ENCODE measurements at regions not wholly inside any gene's neighbourhood (a gene's known extent, or its start where the extent isn't known, plus 50 kb on each side); places are given as distances from the start of the nearest gene placed in this dataset.

DNA sequence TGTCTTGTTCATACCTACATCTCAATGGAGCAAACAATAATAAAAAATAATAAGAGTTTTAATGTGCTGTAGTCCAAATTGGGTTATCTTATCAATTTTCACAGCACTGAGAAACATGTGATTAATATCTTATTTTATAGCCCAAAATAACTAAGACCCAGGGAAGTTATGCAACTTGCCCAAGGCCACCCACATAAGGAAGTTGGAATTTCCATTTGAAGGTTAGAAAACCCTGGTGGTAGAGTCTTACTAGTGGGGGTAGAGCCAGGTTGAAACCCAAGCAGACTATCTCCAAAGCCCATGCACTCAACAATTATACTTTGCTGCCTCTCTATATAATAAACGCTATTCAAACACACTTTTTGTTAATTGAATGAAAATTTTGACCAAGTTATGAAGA lies 270.0 kb upstream of the CAND1 start:
- dilution Hi-C loops (cut with MboI; ENCODE audit: extremely low pct_ligation_motif_present, low sequenced_read_pairs), result no loop called here
- no peak for DNase-seq (ENCODE audit: low read depth, low spot score)
- Histone ChIP-seq H3K27me3 (ENCODE audit: control insufficient read depth, extremely low read depth, insufficient read depth, low read length) (no peaks in the 10 kb centered on the region), H3K9ac (ENCODE audit: control insufficient read depth, extremely low read depth, insufficient read depth, low read length) (no peak overlapping the region), H2AFZ (ENCODE audit: control insufficient read depth, low read length) (no peak overlapping the region), H3K4me1 (ENCODE audit: control insufficient read depth, extremely low read depth, insufficient read depth, low read length) (peaks cover 3% of the 10 kb centered on the region), H3K4me2 (ENCODE audit: control insufficient read depth, extremely low read depth, insufficient read depth, low read depth, low read length) (no peak overlapping the region), H3K36me3 (ENCODE audit: control insufficient read depth in 2 of 2, extremely low read depth in 1 of 2, insufficient read depth in 2 of 2, low read length in 2 of 2) (no peaks in the 10 kb centered on the region), H3K9me1 (ENCODE audit: control insufficient read depth, extremely low read depth, insufficient read depth, low read length) (no peaks in the 10 kb centered on the region), H3K4me3 (ENCODE audit: control insufficient read depth in 2 of 3, extremely low read depth in 1 of 3, insufficient read depth in 2 of 3, low read depth in 1 of 3, low read length in 3 of 3) (no peak overlapping the region), H4K20me1 (ENCODE audit: control insufficient read depth, extremely low read depth, insufficient read depth, low read length) (no peaks in the 10 kb centered on the region), H3K9me3 (ENCODE audit: control insufficient read depth, low read depth, low read length) (no peaks in the 10 kb centered on the region), H3K79me2 (ENCODE audit: control insufficient read depth, insufficient read depth, low read length) (no peaks in the 10 kb centered on the region), H3K27ac (ENCODE audit: control insufficient read depth, insufficient read depth, low read length) (no peak overlapping the region)
- FAIRE-seq, result no peak
- TF ChIP-seq, protein P1, sequence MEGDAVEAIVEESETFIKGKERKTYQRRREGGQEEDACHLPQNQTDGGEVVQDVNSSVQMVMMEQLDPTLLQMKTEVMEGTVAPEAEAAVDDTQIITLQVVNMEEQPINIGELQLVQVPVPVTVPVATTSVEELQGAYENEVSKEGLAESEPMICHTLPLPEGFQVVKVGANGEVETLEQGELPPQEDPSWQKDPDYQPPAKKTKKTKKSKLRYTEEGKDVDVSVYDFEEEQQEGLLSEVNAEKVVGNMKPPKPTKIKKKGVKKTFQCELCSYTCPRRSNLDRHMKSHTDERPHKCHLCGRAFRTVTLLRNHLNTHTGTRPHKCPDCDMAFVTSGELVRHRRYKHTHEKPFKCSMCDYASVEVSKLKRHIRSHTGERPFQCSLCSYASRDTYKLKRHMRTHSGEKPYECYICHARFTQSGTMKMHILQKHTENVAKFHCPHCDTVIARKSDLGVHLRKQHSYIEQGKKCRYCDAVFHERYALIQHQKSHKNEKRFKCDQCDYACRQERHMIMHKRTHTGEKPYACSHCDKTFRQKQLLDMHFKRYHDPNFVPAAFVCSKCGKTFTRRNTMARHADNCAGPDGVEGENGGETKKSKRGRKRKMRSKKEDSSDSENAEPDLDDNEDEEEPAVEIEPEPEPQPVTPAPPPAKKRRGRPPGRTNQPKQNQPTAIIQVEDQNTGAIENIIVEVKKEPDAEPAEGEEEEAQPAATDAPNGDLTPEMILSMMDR (optimal IDR thresholded peaks at IDR 0.05 in 1 of 3, IDR thresholded peaks at IDR 0.05 in 1 of 3, conservative IDR thresholded peaks at IDR 0.05 in 1 of 3; ENCODE audit: extremely low read depth in 1 of 3, insufficient read depth in 2 of 3, low read length in 3 of 3), result no peak
- no peak for TF ChIP-seq EZH2 (IDR thresholded peaks at IDR 0.05; ENCODE audit: low read length)

DNA sequence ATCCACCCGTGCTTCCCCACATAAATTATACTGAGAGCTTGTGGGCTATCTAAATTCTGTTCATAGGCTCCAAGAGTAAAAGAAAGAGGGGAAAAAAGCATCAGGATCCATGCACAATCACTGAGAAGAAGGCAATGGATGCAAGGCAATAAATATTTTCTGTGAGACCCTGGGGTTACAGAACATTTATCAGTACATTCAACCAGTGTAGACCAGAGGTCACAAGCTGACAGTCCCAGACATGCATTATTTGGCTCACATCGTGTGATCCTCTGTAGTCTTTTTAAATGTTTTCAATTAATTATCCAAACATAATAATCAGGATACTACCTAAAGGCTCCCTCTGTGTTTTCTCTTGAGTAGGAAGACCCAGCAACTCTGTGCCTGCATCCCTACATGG lies 267.9 kb upstream of the CAND1 start:
- dilution Hi-C loops (cut with MboI; ENCODE audit: extremely low pct_ligation_motif_present, low sequenced_read_pairs), result no loop called here
- DNase-seq (ENCODE audit: low read depth, low spot score) (no peak), FAIRE-seq (no peak)
- TF ChIP-seq EZH2 (IDR thresholded peaks at IDR 0.05; ENCODE audit: low read length), result no peak
- TF ChIP-seq, protein P1 (optimal IDR thresholded peaks at IDR 0.05 in 1 of 3, IDR thresholded peaks at IDR 0.05 in 1 of 3, conservative IDR thresholded peaks at IDR 0.05 in 1 of 3; ENCODE audit: extremely low read depth in 1 of 3, insufficient read depth in 2 of 3, low read length in 3 of 3), result no peak
- Histone ChIP-seq H3K4me2 (ENCODE audit: control insufficient read depth, extremely low read depth, insufficient read depth, low read depth, low read length) (no peak overlapping the region), H2AFZ (ENCODE audit: control insufficient read depth, low read length) (no peak overlapping the region), H3K9ac (ENCODE audit: control insufficient read depth, extremely low read depth, insufficient read depth, low read length) (no peak overlapping the region), H4K20me1 (ENCODE audit: control insufficient read depth, extremely low read depth, insufficient read depth, low read length) (no peaks in the 10 kb centered on the region), H3K9me1 (ENCODE audit: control insufficient read depth, extremely low read depth, insufficient read depth, low read length) (no peaks in the 10 kb centered on the region), H3K9me3 (ENCODE audit: control insufficient read depth, low read depth, low read length) (no peaks in the 10 kb centered on the region), H3K4me1 (ENCODE audit: control insufficient read depth, extremely low read depth, insufficient read depth, low read length) (peaks cover 3% of the 10 kb centered on the region), H3K36me3 (ENCODE audit: control insufficient read depth in 2 of 2, extremely low read depth in 1 of 2, insufficient read depth in 2 of 2, low read length in 2 of 2) (no peaks in the 10 kb centered on the region), H3K27ac (ENCODE audit: control insufficient read depth, insufficient read depth, low read length) (no peak overlapping the region), H3K4me3 (ENCODE audit: control insufficient read depth in 2 of 3, extremely low read depth in 1 of 3, insufficient read depth in 2 of 3, low read depth in 1 of 3, low read length in 3 of 3) (no peak overlapping the region), H3K27me3 (ENCODE audit: control insufficient read depth, extremely low read depth, insufficient read depth, low read length) (no peaks in the 10 kb centered on the region), H3K79me2 (ENCODE audit: control insufficient read depth, insufficient read depth, low read length) (no peaks in the 10 kb centered on the region)

Data from keratinocyte (primary cell).